ENCODE measurements at regions not wholly inside any gene's neighbourhood (a gene's known extent, or its start where the extent isn't known, plus 50 kb on each side); places are given as distances from the start of the nearest gene placed in this dataset.
A peak's percentile ranks its signal among the peaks of the same experiment; 100 is the strongest.
"Not testable (repeated sequence)": the region's sequence is repeated elsewhere in the genome, so short reads cannot be mapped to it uniquely, and the experiment has no call there.

DNA sequence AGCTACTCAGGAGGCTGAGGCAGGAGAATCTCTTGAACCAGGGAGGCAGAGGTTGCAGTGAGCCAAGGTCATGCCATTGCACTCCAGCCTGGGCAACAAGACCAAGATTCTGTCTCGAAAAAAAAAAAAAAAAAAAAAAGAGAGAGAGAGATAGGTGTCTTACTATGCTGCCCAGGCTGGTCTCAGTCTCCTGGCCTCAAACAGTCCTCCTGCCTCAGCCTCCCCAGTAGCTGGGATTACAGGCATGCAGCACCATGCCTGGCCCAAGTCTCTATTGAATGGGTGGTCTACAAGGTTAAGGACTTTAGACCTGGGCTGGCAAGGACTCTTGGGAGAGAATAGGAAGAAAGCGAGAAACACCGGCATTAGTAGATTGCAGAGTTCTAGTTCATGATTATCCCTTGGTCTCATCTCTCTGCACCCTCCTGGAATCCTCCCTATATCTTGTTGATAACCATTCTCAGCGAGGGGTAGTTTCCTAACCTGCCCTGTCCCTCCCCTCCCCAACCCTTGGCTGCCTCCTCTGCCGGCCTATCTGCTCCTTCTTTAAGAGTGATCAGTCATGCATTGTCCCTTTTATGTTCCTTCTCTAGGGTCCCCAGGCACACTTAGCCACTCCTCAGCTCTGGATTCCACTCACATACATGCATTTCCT, 128.1 kb upstream of the MAP1LC3B2 start:
- no peak for DNase-seq
- ATAC-seq: no peak

- DNase-seq: no peak
- ATAC-seq: no peak
These were observed 127.4 kb upstream of the MAP1LC3B2 start for GRCh38 chr12:116431677-116432300.

- ATAC-seq: no peak
- no peak for DNase-seq
These were observed 126.8 kb upstream of the MAP1LC3B2 start for GRCh38 chr12:116432314-116432750.

- no peak for DNase-seq
These were observed 125.9 kb upstream of the MAP1LC3B2 start for GRCh38 chr12:116433249-116433648.

GRCh38 chr12:116434155-116435011, 124.8 kb upstream of the MAP1LC3B2 start:
- DNase-seq (no peak), ATAC-seq (no peak)

More at GRCh38 chr12:116433249-116433648, 125.9 kb upstream of the MAP1LC3B2 start:
- ATAC-seq: no peak

DNA sequence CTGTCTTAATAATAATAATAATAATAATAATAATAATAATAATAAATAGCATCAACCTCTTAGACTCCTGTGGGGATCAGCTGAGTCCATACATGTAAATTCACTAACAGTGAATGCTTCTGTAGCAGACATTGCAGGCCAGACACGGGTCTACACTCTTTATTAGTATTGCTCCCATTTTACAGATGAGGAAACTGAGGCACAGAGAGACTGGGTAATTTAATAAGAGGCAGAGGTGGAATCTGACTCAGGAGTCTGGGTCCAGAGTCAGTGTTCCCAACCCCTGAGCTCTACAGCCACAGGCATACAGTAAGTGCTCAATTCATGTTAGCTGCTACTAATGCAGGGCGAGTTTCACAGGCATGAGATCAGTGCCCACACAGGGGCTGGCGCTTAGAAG, 123.2 kb upstream of the MAP1LC3B2 start:
- DNase-seq (no peak), ATAC-seq (no peak)

- DNase-seq: no peak
- no peak for ATAC-seq
These were observed 122.5 kb upstream of the MAP1LC3B2 start for GRCh38 chr12:116436561-116437249.

DNA sequence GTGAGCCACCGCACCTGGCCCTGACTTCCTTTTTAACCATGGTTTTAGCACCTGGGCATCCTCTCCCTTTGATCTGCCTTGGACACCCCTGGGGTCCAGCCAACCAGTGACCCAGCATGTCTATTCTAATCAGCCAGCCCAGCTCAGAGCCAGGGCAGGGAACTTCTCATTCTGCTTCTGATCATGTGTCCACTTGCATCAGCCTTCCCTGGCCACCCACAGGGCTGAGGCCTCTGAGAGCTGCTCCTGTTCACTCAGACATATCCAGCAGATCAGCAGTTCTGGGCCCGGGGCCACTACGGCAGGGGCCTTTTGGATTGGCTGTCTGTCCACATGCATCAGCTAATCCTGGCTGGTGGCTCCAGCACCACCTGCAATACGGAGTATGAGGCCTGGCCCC, 117.9 kb upstream of the MAP1LC3B2 start:
- ATAC-seq: no peak
- no peak for DNase-seq

DNA sequence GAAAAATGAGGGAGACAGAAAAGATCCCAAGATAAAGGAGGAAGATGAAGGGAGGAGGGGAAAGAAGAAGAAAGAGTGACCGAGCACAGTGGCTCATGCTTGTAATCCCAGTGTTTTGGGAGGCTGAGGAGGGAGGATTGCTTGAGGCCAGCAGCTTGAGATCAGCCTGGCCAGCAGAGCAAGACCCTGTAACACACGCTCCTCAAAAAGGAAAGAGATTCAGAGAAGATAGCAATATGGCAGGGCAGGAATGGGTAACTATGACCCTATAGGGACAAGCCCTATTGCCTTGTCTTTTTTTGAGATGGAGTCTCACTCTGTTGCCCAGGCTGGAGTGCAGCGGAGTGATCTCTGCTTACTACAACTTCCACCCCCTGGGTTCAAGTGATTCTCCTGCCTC, 116.9 kb upstream of the MAP1LC3B2 start:
- ATAC-seq (no peak), DNase-seq (no peak)

DNA sequence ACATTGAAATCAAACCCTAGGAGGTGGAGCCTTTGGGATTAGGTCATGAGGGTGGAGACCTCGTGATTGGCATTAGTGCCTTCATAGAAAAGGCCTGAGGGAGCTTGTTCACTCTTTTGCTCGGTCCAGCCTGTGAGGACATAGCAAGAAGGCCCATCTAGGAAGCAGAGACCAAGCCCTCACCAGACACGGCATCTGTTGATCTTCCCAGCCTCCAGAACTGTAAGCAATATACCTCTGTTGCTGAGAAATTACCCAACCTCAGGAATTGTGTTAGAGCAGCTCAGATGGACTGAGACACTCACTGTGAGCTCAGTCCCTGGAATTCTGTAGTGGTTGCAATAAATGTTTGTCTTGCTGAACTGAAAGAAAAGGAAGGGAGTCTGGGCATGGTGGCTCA, 116.2 kb upstream of the MAP1LC3B2 start:
- no peak for ATAC-seq
- no peak for DNase-seq

DNA sequence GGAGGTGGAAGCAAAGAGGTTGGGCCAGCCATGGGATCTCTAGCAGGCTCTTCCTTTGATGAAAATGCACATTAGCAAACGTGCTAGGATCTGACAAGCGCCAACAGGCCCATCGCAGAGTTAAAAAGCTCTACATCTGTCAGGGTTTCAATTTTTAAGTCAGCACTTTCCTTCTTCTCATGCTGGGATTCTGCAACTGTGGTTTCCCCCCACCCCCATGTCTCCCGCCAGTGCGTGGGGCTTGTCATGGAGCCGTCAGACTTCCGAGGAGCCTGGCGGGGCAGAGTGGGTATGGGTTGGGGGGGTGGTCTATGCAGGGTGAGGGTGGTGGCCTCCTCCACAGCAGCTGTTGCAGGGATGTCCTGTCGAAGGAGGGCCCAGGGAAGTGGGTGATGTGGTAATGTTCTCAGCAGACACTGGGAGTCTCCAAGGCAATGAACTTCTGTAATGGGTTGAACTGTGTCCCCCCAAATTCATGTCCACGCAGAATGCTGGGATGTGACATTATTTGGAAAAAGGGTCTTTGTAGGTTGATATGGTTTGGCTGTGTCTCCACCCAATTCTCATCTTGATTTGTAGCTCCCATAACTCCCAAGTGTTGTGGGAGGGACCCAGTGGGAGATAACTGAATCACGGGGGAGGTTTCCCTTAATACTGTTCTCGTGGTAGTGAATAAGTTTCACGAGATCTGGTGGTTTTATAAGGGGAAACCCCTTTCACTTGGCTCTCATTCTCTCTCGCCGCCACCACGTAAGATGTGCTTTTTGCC, 115.2 kb upstream of the MAP1LC3B2 start:
- DNase-seq (peak; percentile 20), ATAC-seq (peak; percentile 22)

DNA sequence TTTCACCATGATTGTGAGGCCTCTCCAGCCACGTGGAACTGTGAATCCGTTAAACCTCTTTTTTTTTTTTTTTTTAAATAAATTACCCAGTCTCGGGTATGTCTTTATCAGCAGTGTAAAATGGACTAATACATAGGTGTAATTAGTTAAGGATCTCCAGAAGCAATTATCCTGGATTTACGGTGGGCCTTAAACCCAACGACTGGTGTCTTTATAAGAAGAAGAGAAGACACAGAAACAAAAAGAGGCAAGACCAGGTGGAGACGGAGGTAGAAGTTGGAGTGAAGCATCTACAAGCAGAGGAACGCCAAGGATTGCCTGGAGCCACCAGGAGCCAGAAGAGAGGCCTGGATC, 114.6 kb upstream of the MAP1LC3B2 start:
- no peak for ATAC-seq
- DNase-seq: no peak

DNA sequence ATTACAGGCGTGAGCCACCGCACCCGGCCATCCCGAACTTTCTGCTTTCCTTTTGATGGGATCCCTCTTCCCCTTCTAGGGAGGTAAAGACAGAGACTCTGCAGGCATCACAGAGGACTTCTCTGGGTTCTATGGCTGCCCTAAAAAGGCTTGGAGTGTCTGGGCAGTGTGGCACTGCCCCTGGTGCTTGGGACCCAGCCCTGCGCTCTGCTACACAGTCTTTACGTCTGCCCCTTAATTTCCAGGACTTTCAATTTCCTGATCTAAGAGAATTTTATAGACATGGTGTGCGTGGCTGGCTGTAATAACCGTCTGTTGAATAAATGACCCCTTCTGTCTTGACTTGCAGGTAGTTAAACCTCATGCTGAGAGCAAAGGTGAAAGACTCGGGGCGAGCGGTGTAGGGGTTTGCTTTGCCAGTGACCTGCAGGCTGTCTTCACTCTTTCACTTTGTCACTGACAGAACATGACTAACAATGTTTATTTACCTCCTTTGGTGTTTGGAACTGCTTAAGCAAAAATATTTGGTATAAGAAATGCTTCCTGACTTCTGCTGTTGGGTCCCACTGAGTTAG, 110.9 kb upstream of the MAP1LC3B2 start:
- ATAC-seq (no peak), DNase-seq (no peak)

GRCh38 chr12:116450406-116450910, 108.7 kb upstream of the MAP1LC3B2 start:
- ATAC-seq: no peak
- no peak for DNase-seq

- not testable (repeated sequence) for ATAC-seq, DNase-seq
These were observed 106.2 kb upstream of the MAP1LC3B2 start for GRCh38 chr12:116452975-116453374.

DNA sequence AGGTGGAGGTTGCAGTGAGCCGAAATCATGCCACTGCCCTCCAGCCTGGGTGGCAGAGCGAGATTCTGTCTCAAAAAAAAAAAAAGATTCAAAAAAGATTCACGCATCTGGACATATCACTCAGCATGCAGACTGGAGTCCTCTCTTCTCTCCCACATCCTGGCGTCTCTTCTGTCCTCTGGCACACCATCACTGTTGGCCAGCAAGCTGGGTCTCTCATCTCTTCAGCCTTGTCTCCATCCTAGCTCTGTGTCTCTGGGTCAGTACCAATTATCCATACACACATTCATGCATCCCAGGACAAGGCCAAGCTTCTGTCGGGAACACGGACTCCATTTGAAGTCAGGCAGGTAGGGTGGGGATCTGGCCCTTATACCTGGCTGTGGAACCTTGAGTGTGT, 105.5 kb upstream of the MAP1LC3B2 start:
- DNase-seq (no peak), ATAC-seq (no peak)

GRCh38 chr12:116454076-116454475, 105.1 kb upstream of the MAP1LC3B2 start:
- DNase-seq (no peak), ATAC-seq (no peak)

- ATAC-seq (no peak), DNase-seq (no peak)
These were observed 104.2 kb upstream of the MAP1LC3B2 start for GRCh38 chr12:116454950-116455447.

GRCh38 chr12:116455540-116456329, 103.4 kb upstream of the MAP1LC3B2 start:
- ATAC-seq (no peak), DNase-seq (no peak)

Measured in stimulated activated naive CD8-positive, alpha-beta T cell treated with anti-CD3 and anti-CD28 coated beads, Interleukin-15, Interleukin-2, amounts not matched to agents 100 U/mL and 50 U/mL, for 24 hours (primary cell).